SU-DHL-6 (cell line): ENCODE measurements at regions not wholly inside any gene's neighbourhood (a gene's known extent, or its start where the extent isn't known, plus 50 kb on each side); places are given as distances from the start of the nearest gene placed in this dataset.

ENCODE experiments used
- EZH2phosphoT487 ChIP-seq: fragments of 200-600 bp; sonication (generic), shearing (Covaris generic); conservative IDR thresholded peaks from 2 replicates; pipeline ENCODE4 v1.6.1; 2018; ENCODE audit warnings: mild to moderate bottlenecking, antibody characterized with exemption, low read length, moderate library complexity, mixed read lengths
- TF ChIP-seq, protein P1 (sequence below): fragments of 200-600 bp; sonication (generic); IDR thresholded peaks from one replicate; pipeline ENCODE4 v1.5.1; 2017; ENCODE audit warnings: antibody characterized with exemption, mild to moderate bottlenecking, low read length, moderate library complexity; ENCODE audit not compliant: insufficient read depth, poor library complexity, severe bottlenecking

DNA sequence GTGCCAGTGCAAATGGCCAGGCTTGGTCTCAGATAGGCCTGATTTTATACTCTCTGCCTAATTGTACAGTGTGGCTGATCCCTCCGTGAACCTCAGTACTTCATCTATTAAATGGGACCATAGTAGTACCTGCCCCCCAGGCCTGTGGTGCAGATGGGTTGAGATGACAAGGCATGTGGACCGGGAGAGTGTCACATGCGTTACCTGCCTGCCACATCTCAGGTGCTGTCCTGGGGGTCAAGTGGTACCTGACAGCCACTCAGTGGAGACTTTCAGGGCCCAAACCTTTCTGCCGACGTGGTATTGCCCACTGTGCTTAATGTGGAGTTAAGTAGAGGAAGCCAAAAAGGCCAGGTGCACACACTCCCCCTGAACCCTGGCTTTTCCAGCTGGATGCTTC is 197.3 kb downstream of the FOXD2 start:
- TF ChIP-seq, protein P1, sequence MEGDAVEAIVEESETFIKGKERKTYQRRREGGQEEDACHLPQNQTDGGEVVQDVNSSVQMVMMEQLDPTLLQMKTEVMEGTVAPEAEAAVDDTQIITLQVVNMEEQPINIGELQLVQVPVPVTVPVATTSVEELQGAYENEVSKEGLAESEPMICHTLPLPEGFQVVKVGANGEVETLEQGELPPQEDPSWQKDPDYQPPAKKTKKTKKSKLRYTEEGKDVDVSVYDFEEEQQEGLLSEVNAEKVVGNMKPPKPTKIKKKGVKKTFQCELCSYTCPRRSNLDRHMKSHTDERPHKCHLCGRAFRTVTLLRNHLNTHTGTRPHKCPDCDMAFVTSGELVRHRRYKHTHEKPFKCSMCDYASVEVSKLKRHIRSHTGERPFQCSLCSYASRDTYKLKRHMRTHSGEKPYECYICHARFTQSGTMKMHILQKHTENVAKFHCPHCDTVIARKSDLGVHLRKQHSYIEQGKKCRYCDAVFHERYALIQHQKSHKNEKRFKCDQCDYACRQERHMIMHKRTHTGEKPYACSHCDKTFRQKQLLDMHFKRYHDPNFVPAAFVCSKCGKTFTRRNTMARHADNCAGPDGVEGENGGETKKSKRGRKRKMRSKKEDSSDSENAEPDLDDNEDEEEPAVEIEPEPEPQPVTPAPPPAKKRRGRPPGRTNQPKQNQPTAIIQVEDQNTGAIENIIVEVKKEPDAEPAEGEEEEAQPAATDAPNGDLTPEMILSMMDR: no peak
- no peak for TF ChIP-seq EZH2phosphoT487
